H9 (cell line): ENCODE measurements at regions not wholly inside any gene's neighbourhood (a gene's known extent, or its start where the extent isn't known, plus 50 kb on each side); places are given as distances from the start of the nearest gene placed in this dataset.

Experiments used
- DNase-seq: peaks from one replicate; pipeline ENCODE4 v3.0.0-alpha.2; 2017
- H2AFZ ChIP-seq: one replicate; pipeline ENCODE4 v1.6.1; 2013; ENCODE audit warnings: mild to moderate bottlenecking, low read length, control low read depth, moderate library complexity
- H2AK5ac ChIP-seq: 2 replicates; pipeline ENCODE4 v1.6.1; 2013; ENCODE audit warnings: low read length, control low read depth, mixed read lengths; ENCODE audit not compliant: insufficient read length
- H2BK120ac ChIP-seq: one replicate; pipeline ENCODE4 v1.6.1; 2013; ENCODE audit warnings: low read depth, mild to moderate bottlenecking, low read length, control low read depth, inconsistent platforms; ENCODE audit not compliant: poor library complexity, severe bottlenecking
- H2BK12ac ChIP-seq: 2 replicates; pipeline ENCODE4 v1.6.1; 2013; ENCODE audit warnings: low read length, control low read depth, mixed read lengths, low read depth; ENCODE audit not compliant: insufficient read length
- H2BK15ac ChIP-seq: 2 replicates; pipeline ENCODE4 v1.6.1; 2013; ENCODE audit warnings: low read depth, low read length, control low read depth
- H2BK20ac ChIP-seq: one replicate; pipeline ENCODE4 v1.6.1; 2013; ENCODE audit warnings: low read depth, mild to moderate bottlenecking, low read length, control low read depth, inconsistent platforms; ENCODE audit not compliant: poor library complexity, severe bottlenecking
- H2BK5ac ChIP-seq: 2 replicates; pipeline ENCODE4 v1.6.1; 2013; ENCODE audit warnings: low read length, control low read depth, mixed read lengths; ENCODE audit not compliant: insufficient read length
- H3K14ac ChIP-seq: 2 replicates; pipeline ENCODE4 v1.6.1; 2013; ENCODE audit warnings: low read length, control low read depth; ENCODE audit not compliant: insufficient read depth
- H3K18ac ChIP-seq: 2 replicates; pipeline ENCODE4 v1.6.1; 2013; ENCODE audit warnings: low read depth, mild to moderate bottlenecking, mixed read lengths, low read length, control low read depth; ENCODE audit not compliant: insufficient read length
- H3K23ac ChIP-seq: 2 replicates; pipeline ENCODE4 v1.6.1; 2013; ENCODE audit warnings: low read length, control low read depth, mixed read lengths, low read depth; ENCODE audit not compliant: insufficient read length
- H3K23me2 ChIP-seq: 2 replicates; pipeline ENCODE4 v1.6.1; 2013; ENCODE audit warnings: low read depth, mild to moderate bottlenecking, mixed read lengths, low read length, control low read depth; ENCODE audit not compliant: insufficient read length, poor library complexity, severe bottlenecking
- H3K27ac ChIP-seq: 2 replicates; pipeline ENCODE4 v1.5.1; 2013; ENCODE audit warnings: low read length, control low read depth, mixed read lengths, low read depth; ENCODE audit not compliant: insufficient read length
- H3K27me3 ChIP-seq: 2 replicates; pipeline ENCODE4 v1.6.1; 2013; ENCODE audit warnings: low read length, control low read depth, inconsistent platforms; ENCODE audit not compliant: insufficient read depth
- H3K4ac ChIP-seq: 2 replicates; pipeline ENCODE4 v1.6.1; 2013; ENCODE audit warnings: low read depth, mild to moderate bottlenecking, control low read depth, inconsistent platforms, low read length, moderate library complexity
- H3K4me1 ChIP-seq: 2 replicates; pipeline ENCODE4 v1.6.1; 2013; ENCODE audit warnings: low read length, control low read depth, inconsistent platforms; ENCODE audit not compliant: insufficient read depth
- H3K4me2 ChIP-seq: 2 replicates; pipeline ENCODE4 v1.6.1; 2013; ENCODE audit warnings: low read length, control low read depth, mixed read lengths; ENCODE audit not compliant: insufficient read length, insufficient read depth
- H3K56ac ChIP-seq: 2 replicates; pipeline ENCODE4 v1.6.1; 2013; ENCODE audit warnings: low read depth, mild to moderate bottlenecking, mixed read lengths, low read length, control low read depth; ENCODE audit not compliant: insufficient read length
- H3K79me1 ChIP-seq: 2 replicates; pipeline ENCODE4 v1.6.1; 2013; ENCODE audit warnings: low read depth, mild to moderate bottlenecking, moderate library complexity, low read length, control low read depth, inconsistent platforms; ENCODE audit not compliant: insufficient read depth, poor library complexity, severe bottlenecking
- H3K79me2 ChIP-seq: 2 replicates; pipeline ENCODE4 v1.6.1; 2013; ENCODE audit warnings: low read length, control low read depth, inconsistent platforms; ENCODE audit not compliant: insufficient read depth
- H3K9ac ChIP-seq: 2 replicates; pipeline ENCODE4 v1.6.1; 2013; ENCODE audit warnings: low read length, control low read depth, mixed read lengths; ENCODE audit not compliant: insufficient read length; ENCODE audit errors: extremely low read depth
- H3K9me3 ChIP-seq: one replicate; pipeline ENCODE4 v1.6.1; 2013; ENCODE audit warnings: low read depth, low read length, inconsistent platforms; ENCODE audit not compliant: control insufficient read depth
- H3T11ph ChIP-seq: one replicate; pipeline ENCODE4 v1.6.1; 2013; ENCODE audit warnings: mild to moderate bottlenecking, low read length, control low read depth, inconsistent platforms
- H4K20me1 ChIP-seq: one replicate; pipeline ENCODE4 v1.6.1; 2013; ENCODE audit not compliant: control insufficient read depth, insufficient read length, insufficient read depth
- H4K5ac ChIP-seq: 2 replicates; pipeline ENCODE4 v1.6.1; 2013; ENCODE audit warnings: low read depth, mild to moderate bottlenecking, mixed read lengths, low read length, control low read depth; ENCODE audit not compliant: insufficient read length
- H4K8ac ChIP-seq: replicated peaks from 2 replicates; pipeline ENCODE4 v1.6.1; 2013; ENCODE audit warnings: low read length, control low read depth, mixed read lengths, low read depth; ENCODE audit not compliant: insufficient read length
- H4K91ac ChIP-seq: 2 replicates; pipeline ENCODE4 v1.6.1; 2013; ENCODE audit warnings: low read depth, mild to moderate bottlenecking, moderate library complexity, mixed read lengths, low read length, control low read depth; ENCODE audit not compliant: insufficient read length
- H3K27ac Mint-ChIP-seq, 3 experiments: 2 replicates in 2 of 3; 3 replicates in 1 of 3; pipeline ENCODE4 v1.8.0; 2020 to 2021; ENCODE audit warnings: mixed read lengths in 3 of 3, mild to moderate bottlenecking in 1 of 3, moderate library complexity in 1 of 3
- H3K27me3 Mint-ChIP-seq: 2 replicates; pipeline ENCODE4 v1.8.0; 2021; ENCODE audit warnings: low read depth, mild to moderate bottlenecking, moderate library complexity, mixed read lengths
- H3K36me3 Mint-ChIP-seq, 3 experiments: 2 replicates in 2 of 3; 3 replicates in 1 of 3; pipeline ENCODE4 v1.8.0; 2020 to 2021; ENCODE audit warnings: low read depth in 3 of 3, mixed read lengths in 3 of 3; ENCODE audit not compliant: insufficient read depth in 1 of 3
- H3K4me1 Mint-ChIP-seq, 2 experiments: 2 replicates each; pipeline ENCODE4 v1.8.0; 2020; ENCODE audit warnings: mixed read lengths in 2 of 2
- H3K4me3 Mint-ChIP-seq, 2 experiments: 2 replicates in 1 of 2; 3 replicates in 1 of 2; pipeline ENCODE4 v1.8.0; 2020 to 2021; ENCODE audit warnings: mild to moderate bottlenecking in 2 of 2, mixed read lengths in 2 of 2, moderate library complexity in 1 of 2
- H3K9me3 Mint-ChIP-seq, 2 experiments: 2 replicates in 1 of 2; 3 replicates in 1 of 2; pipeline ENCODE4 v1.8.0; 2020; ENCODE audit warnings: mild to moderate bottlenecking in 2 of 2, mixed read lengths in 2 of 2, moderate library complexity in 1 of 2
- CTCF ChIP-seq: fragments of 200-600 bp; sonication (generic); conservative IDR thresholded peaks from 3 replicates; pipeline ENCODE4 v1.8.0; 2021; ENCODE audit warnings: antibody characterized with exemption, mild to moderate bottlenecking
- WGBS: extraction: QIAGEN DNeasy Blood & Tissue Kit; methylation state at CpG from one replicate; pipeline ENCODE4 v1.1.7; 2013; ENCODE audit warnings: missing lambda C conversion rate, low lambda C conversion rate, mixed read lengths; ENCODE audit not compliant: insufficient read length; ENCODE audit errors: extremely low coverage; 5-methylcytosine and 5-hydroxymethylcytosine counted together

- H3K9me3 ChIP-seq: no peaks in the 10 kb centered on the region
- no peak overlapping the region for H3T11ph ChIP-seq
- H3K4ac ChIP-seq: no peak overlapping the region
- no peaks in the 10 kb centered on the region for H4K20me1 ChIP-seq
- H3K27me3 Mint-ChIP-seq: no peaks in the 10 kb centered on the region; the same call in none of the 2 replicates
- no peak overlapping the region for H3K27ac Mint-ChIP-seq
- no peak overlapping the region for H3K14ac ChIP-seq
- no peak overlapping the region for H4K91ac ChIP-seq
- DNase-seq: no peak
- no peaks in the 10 kb centered on the region for H3K27me3 ChIP-seq
- H2AFZ ChIP-seq: no peak overlapping the region
- H3K36me3 Mint-ChIP-seq: no peaks in the 10 kb centered on the region
- no peak overlapping the region for H2BK15ac ChIP-seq
- H2AK5ac ChIP-seq: no peak overlapping the region
- no peak for TF ChIP-seq CTCF
- no peak overlapping the region for H3K56ac ChIP-seq
- H3K4me3 Mint-ChIP-seq: no peak overlapping the region
- H3K4me2 ChIP-seq: no peak overlapping the region
- no peak overlapping the region for H3K23ac ChIP-seq
- H4K5ac ChIP-seq: no peak overlapping the region
- no CpG with 5 or more reads among the region's 3 CpGs for WGBS
- no peak overlapping the region for H2BK120ac ChIP-seq
- H3K27ac ChIP-seq: no peak overlapping the region
- H2BK20ac ChIP-seq: no peak overlapping the region
- H3K23me2 ChIP-seq: no peaks in the 10 kb centered on the region
- H3K79me1 ChIP-seq: no peaks in the 10 kb centered on the region
- no peak overlapping the region for H2BK12ac ChIP-seq
- H3K4me1 Mint-ChIP-seq: peaks cover 7 to 8% of the 10 kb centered on the region in 2 experiments
- H3K9ac ChIP-seq: no peak overlapping the region
- H3K9me3 Mint-ChIP-seq: no peaks in the 10 kb centered on the region
- H4K8ac ChIP-seq: no peak overlapping the region
- H2BK5ac ChIP-seq: no peak overlapping the region
- H3K4me1 ChIP-seq: no peaks in the 10 kb centered on the region
- no peak overlapping the region for H3K18ac ChIP-seq
- no peaks in the 10 kb centered on the region for H3K79me2 ChIP-seq
Measured at GRCh38 chr20:23282546-23282945, 68.0 kb upstream of the NXT1 start.
